T-helper 1 cell treated with Interleukin-12 subunit alpha and Interleukin-12 subunit beta and Interleukin-4 antibody, amounts not matched to agents 30 μg/mL and 1 μg/mL, for 36 hours (primary cell): ENCODE measurements at regions not wholly inside any gene's neighbourhood (a gene's known extent, or its start where the extent isn't known, plus 50 kb on each side); places are given as distances from the start of the nearest gene placed in this dataset.

Experiments
- H3K27ac Mint-ChIP-seq: one replicate; pipeline ENCODE4 v1.8.0; 2021; ENCODE audit warnings: mild to moderate bottlenecking, mixed read lengths
- H3K27me3 Mint-ChIP-seq: one replicate; pipeline ENCODE4 v1.8.0; 2021; ENCODE audit warnings: low read depth, mixed read lengths
- H3K36me3 Mint-ChIP-seq: one replicate; pipeline ENCODE4 v1.8.0; 2021; ENCODE audit warnings: low read depth, mixed read lengths
- H3K4me1 Mint-ChIP-seq: one replicate; pipeline ENCODE4 v1.8.0; 2021; ENCODE audit warnings: low read depth, mixed read lengths
- H3K4me3 Mint-ChIP-seq: one replicate; pipeline ENCODE4 v1.8.0; 2021; ENCODE audit warnings: mild to moderate bottlenecking, moderate library complexity, mixed read lengths
- H3K9me3 Mint-ChIP-seq: one replicate; pipeline ENCODE4 v1.8.0; 2021; ENCODE audit warnings: mixed read lengths

- Mint-ChIP-seq H3K36me3 (no peaks in the 10 kb centered on the region), H3K27ac (no peak overlapping the region), H3K27me3 (no peaks in the 10 kb centered on the region), H3K4me3 (no peak overlapping the region), H3K4me1 (no peaks in the 10 kb centered on the region), H3K9me3 (no peaks in the 10 kb centered on the region)
Observed at GRCh38 chr16:86110726-86111125, 211.8 kb downstream of the IRF8 start.

- no peak overlapping the region for H3K4me3 Mint-ChIP-seq
- H3K36me3 Mint-ChIP-seq = no peaks in the 10 kb centered on the region
- no peaks in the 10 kb centered on the region for H3K9me3 Mint-ChIP-seq
Observed at GRCh38 chr16:86112178-86112577, 213.2 kb downstream of the IRF8 start.

GRCh38 chr16:86117235-86117634 lies 218.3 kb downstream of the IRF8 start:
- no peaks in the 10 kb centered on the region for H3K36me3 Mint-ChIP-seq
- H3K27me3 Mint-ChIP-seq = peaks cover 3% of the 10 kb centered on the region
- H3K9me3 Mint-ChIP-seq = no peaks in the 10 kb centered on the region
- peaks cover 2% of the 10 kb centered on the region for H3K4me1 Mint-ChIP-seq
- H3K4me3 Mint-ChIP-seq = no peak overlapping the region
- no peak overlapping the region for H3K27ac Mint-ChIP-seq

More at GRCh38 chr16:86112178-86112577, 213.2 kb downstream of the IRF8 start:
- Mint-ChIP-seq H3K27ac (no peak overlapping the region), H3K4me1 (no peaks in the 10 kb centered on the region), H3K27me3 (no peaks in the 10 kb centered on the region)

GRCh38 chr16:86117756-86118155 lies 218.8 kb downstream of the IRF8 start:
- Mint-ChIP-seq H3K4me1 (peaks cover 2% of the 10 kb centered on the region), H3K9me3 (no peaks in the 10 kb centered on the region), H3K4me3 (no peak overlapping the region), H3K36me3 (no peaks in the 10 kb centered on the region), H3K27ac (no peak overlapping the region), H3K27me3 (peaks cover 3% of the 10 kb centered on the region)

- Mint-ChIP-seq H3K4me3 (no peak overlapping the region), H3K27ac (no peak overlapping the region), H3K36me3 (no peaks in the 10 kb centered on the region), H3K27me3 (peaks cover 3% of the 10 kb centered on the region), H3K9me3 (no peaks in the 10 kb centered on the region), H3K4me1 (peaks cover 2% of the 10 kb centered on the region)
Observed at GRCh38 chr16:86118467-86119307, 219.7 kb downstream of the IRF8 start.

GRCh38 chr16:86120201-86121192 lies 221.5 kb downstream of the IRF8 start:
- H3K36me3 Mint-ChIP-seq = no peaks in the 10 kb centered on the region
- peaks cover 3% of the 10 kb centered on the region for H3K27me3 Mint-ChIP-seq
- H3K27ac Mint-ChIP-seq = no peak overlapping the region
- H3K4me3 Mint-ChIP-seq = no peak overlapping the region
- no peaks in the 10 kb centered on the region for H3K9me3 Mint-ChIP-seq
- peaks cover 2% of the 10 kb centered on the region for H3K4me1 Mint-ChIP-seq

- no peaks in the 10 kb centered on the region for H3K36me3 Mint-ChIP-seq
- no peaks in the 10 kb centered on the region for H3K9me3 Mint-ChIP-seq
- H3K4me1 Mint-ChIP-seq = peaks cover 2% of the 10 kb centered on the region
- no peak overlapping the region for H3K27ac Mint-ChIP-seq
- H3K4me3 Mint-ChIP-seq = no peak overlapping the region
- H3K27me3 Mint-ChIP-seq = peaks cover 3% of the 10 kb centered on the region
Observed at GRCh38 chr16:86121374-86122010, 222.5 kb downstream of the IRF8 start.

- peaks cover 2% of the 10 kb centered on the region for H3K4me1 Mint-ChIP-seq
- H3K4me3 Mint-ChIP-seq = no peak overlapping the region
- H3K9me3 Mint-ChIP-seq = no peaks in the 10 kb centered on the region
- H3K27ac Mint-ChIP-seq = no peak overlapping the region
- no peaks in the 10 kb centered on the region for H3K36me3 Mint-ChIP-seq
- H3K27me3 Mint-ChIP-seq = peaks cover 3% of the 10 kb centered on the region
Observed at GRCh38 chr16:86122681-86123342, 223.8 kb downstream of the IRF8 start.

- peaks cover 2% of the 10 kb centered on the region for H3K4me1 Mint-ChIP-seq
- H3K36me3 Mint-ChIP-seq = no peaks in the 10 kb centered on the region
- no peak overlapping the region for H3K4me3 Mint-ChIP-seq
- H3K9me3 Mint-ChIP-seq = no peaks in the 10 kb centered on the region
- peaks cover 3% of the 10 kb centered on the region for H3K27me3 Mint-ChIP-seq
- no peak overlapping the region for H3K27ac Mint-ChIP-seq
Observed at GRCh38 chr16:86124321-86124720, 225.4 kb downstream of the IRF8 start.

- Mint-ChIP-seq H3K36me3 (no peaks in the 10 kb centered on the region), H3K9me3 (no peaks in the 10 kb centered on the region), H3K4me3 (no peak overlapping the region), H3K27ac (no peak overlapping the region), H3K4me1 (no peaks in the 10 kb centered on the region), H3K27me3 (no peaks in the 10 kb centered on the region)
Observed at GRCh38 chr16:86126891-86127290, 227.9 kb downstream of the IRF8 start.

- H3K9me3 Mint-ChIP-seq = no peaks in the 10 kb centered on the region
- H3K36me3 Mint-ChIP-seq = no peaks in the 10 kb centered on the region
- no peaks in the 10 kb centered on the region for H3K4me1 Mint-ChIP-seq
- no peak overlapping the region for H3K27ac Mint-ChIP-seq
- H3K27me3 Mint-ChIP-seq = no peaks in the 10 kb centered on the region
- no peak overlapping the region for H3K4me3 Mint-ChIP-seq
Observed at GRCh38 chr16:86127366-86127765, 228.4 kb downstream of the IRF8 start.

- Mint-ChIP-seq H3K4me1 (no peaks in the 10 kb centered on the region), H3K9me3 (no peaks in the 10 kb centered on the region), H3K36me3 (no peaks in the 10 kb centered on the region), H3K27ac (no peak overlapping the region), H3K4me3 (no peak overlapping the region), H3K27me3 (no peaks in the 10 kb centered on the region)
Observed at GRCh38 chr16:86128246-86128645, 229.3 kb downstream of the IRF8 start.

GRCh38 chr16:86129541-86129940 lies 230.6 kb downstream of the IRF8 start:
- no peaks in the 10 kb centered on the region for H3K9me3 Mint-ChIP-seq
- H3K4me3 Mint-ChIP-seq = no peak overlapping the region
- no peaks in the 10 kb centered on the region for H3K36me3 Mint-ChIP-seq
- no peak overlapping the region for H3K27ac Mint-ChIP-seq
- H3K4me1 Mint-ChIP-seq = no peaks in the 10 kb centered on the region
- no peaks in the 10 kb centered on the region for H3K27me3 Mint-ChIP-seq

GRCh38 chr16:86133377-86133776 lies 234.4 kb downstream of the IRF8 start:
- H3K27ac Mint-ChIP-seq = no peak overlapping the region
- no peaks in the 10 kb centered on the region for H3K4me1 Mint-ChIP-seq
- no peaks in the 10 kb centered on the region for H3K27me3 Mint-ChIP-seq
- H3K9me3 Mint-ChIP-seq = no peaks in the 10 kb centered on the region
- no peak overlapping the region for H3K4me3 Mint-ChIP-seq
- H3K36me3 Mint-ChIP-seq = no peaks in the 10 kb centered on the region
